ENCODE measurements at regions not wholly inside any gene's neighbourhood (a gene's known extent, or its start where the extent isn't known, plus 50 kb on each side); places are given as distances from the start of the nearest gene placed in this dataset.

DNA sequence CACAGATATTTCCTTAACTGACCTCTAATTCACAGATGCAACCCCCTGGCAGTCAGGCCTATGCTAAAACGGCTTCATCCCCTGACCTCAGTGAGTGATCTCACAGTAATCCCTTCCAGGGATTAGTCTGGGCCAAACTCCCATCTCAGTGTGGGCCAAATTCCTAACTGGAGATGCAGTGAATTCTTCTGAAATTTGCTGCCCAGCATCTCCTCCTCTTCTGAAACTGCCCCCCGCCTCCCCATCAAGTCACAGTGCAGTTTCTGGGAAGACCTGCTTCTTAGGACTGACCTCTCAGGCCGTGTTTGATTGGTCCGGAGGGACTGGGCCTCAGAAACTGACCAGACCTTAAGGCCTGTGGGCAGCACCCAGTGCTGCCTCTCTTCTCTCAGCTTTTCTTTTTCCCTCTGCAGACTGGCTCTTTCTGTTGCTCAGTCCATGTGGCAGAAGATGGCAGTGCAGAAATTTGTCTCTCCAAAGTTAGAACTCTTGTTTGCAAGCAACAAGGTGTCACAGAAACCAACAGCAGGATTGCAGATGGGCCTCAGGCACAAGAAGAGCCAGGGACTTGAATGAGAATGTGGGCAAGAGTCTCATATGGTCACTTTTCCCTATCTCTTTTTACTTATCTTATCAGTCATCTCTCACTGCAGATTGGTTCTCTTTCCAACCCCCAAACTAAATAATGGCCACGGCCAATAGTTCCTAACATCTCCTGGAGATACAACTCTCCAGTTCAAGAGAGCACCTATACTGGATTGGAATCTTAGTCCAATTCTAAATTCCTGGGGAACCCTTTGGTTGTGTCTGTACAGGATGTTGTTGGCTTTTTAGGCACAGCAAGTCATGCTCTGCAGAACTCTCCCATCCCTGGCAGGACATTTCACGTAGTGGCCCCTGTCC is 95.5 kb upstream of the RALGPS2 start:
- DNase-seq = no peak
- Histone ChIP-seq H3K9me3 (no peaks in the 10 kb centered on the region), H3K27ac (no peak overlapping the region), H3K36me3 (no peaks in the 10 kb centered on the region), H3K4me1 (ENCODE audit: insufficient read depth) (no peaks in the 10 kb centered on the region), H3K4me3 (no peak overlapping the region), H3K27me3 (no peaks in the 10 kb centered on the region)
- TF ChIP-seq POLR2A (IDR thresholded peaks at IDR 0.05) (no peak), EP300 (IDR thresholded peaks at IDR 0.05) (no peak)
- TF ChIP-seq, protein P1, sequence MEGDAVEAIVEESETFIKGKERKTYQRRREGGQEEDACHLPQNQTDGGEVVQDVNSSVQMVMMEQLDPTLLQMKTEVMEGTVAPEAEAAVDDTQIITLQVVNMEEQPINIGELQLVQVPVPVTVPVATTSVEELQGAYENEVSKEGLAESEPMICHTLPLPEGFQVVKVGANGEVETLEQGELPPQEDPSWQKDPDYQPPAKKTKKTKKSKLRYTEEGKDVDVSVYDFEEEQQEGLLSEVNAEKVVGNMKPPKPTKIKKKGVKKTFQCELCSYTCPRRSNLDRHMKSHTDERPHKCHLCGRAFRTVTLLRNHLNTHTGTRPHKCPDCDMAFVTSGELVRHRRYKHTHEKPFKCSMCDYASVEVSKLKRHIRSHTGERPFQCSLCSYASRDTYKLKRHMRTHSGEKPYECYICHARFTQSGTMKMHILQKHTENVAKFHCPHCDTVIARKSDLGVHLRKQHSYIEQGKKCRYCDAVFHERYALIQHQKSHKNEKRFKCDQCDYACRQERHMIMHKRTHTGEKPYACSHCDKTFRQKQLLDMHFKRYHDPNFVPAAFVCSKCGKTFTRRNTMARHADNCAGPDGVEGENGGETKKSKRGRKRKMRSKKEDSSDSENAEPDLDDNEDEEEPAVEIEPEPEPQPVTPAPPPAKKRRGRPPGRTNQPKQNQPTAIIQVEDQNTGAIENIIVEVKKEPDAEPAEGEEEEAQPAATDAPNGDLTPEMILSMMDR (IDR thresholded peaks at IDR 0.05) = no peak
- intact Hi-C loops (cut with DNase I) = no loop called here
- 53 to 71% (median 58%) methylated on average over 6 of the region's 6 CpGs for WGBS, 3 donors

DNA sequence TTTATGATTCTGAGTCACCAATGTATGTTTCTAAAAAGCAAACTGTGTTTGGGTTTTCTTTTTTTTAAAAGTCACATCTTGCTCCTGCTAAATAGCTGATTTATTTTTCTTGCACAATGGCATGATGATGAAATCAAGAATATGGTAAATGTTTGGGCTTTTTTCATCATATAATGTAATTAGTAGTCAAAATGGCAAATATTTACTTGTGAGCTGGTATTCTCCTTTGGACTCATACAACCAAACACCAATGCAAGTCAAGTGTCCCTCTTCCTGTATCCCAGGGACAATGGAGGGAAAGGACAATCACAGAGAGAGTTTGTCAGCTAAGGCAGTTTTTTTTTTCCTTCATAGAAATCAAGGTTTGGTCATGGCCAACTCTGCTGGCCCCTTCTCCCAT is 94.6 kb upstream of the RALGPS2 start:
- Histone ChIP-seq H3K4me3 (no peak overlapping the region), H3K36me3 (no peaks in the 10 kb centered on the region), H3K4me1 (ENCODE audit: insufficient read depth) (no peaks in the 10 kb centered on the region), H3K27ac (no peak overlapping the region), H3K9me3 (no peaks in the 10 kb centered on the region), H3K27me3 (no peaks in the 10 kb centered on the region)
- no peak for TF ChIP-seq EP300 (IDR thresholded peaks at IDR 0.05)
- TF ChIP-seq POLR2A (IDR thresholded peaks at IDR 0.05) = no peak
- TF ChIP-seq, protein P1 (IDR thresholded peaks at IDR 0.05) = no peak
- no peak for DNase-seq
- intact Hi-C loops (cut with DNase I) = no loop called here

DNA sequence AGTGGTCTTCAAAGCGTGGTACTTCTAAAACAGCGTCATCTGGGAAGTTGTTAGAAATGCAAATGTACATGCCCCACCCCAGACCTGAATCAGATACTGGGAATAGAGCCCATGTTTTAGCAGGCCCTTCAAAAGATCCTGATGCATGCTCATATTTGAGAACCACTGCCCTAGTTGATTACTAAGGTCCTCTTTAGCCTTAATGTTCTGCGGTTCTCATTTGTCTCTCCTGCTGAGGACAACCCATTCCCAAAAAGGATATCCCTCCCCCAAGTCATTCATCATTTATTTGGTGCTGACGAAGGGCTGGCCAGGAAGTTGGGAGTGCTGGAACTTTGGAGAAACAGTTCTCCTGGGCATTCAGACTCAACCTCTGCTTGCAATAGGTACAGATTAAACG is 92.4 kb upstream of the RALGPS2 start:
- TF ChIP-seq POLR2A (IDR thresholded peaks at IDR 0.05) = no peak
- TF ChIP-seq, protein P1 (IDR thresholded peaks at IDR 0.05) = no peak
- no peak for TF ChIP-seq EP300 (IDR thresholded peaks at IDR 0.05)
- Histone ChIP-seq H3K9me3 (no peaks in the 10 kb centered on the region), H3K27me3 (no peaks in the 10 kb centered on the region), H3K4me1 (ENCODE audit: insufficient read depth) (no peaks in the 10 kb centered on the region), H3K4me3 (no peak overlapping the region), H3K36me3 (no peaks in the 10 kb centered on the region), H3K27ac (no peak overlapping the region)
- 66 to 85% (median 73%) methylated on average over 5 of the region's 5 CpGs for WGBS, 3 donors
- DNase-seq = no peak
- intact Hi-C loops (cut with DNase I) = no loop called here

DNA sequence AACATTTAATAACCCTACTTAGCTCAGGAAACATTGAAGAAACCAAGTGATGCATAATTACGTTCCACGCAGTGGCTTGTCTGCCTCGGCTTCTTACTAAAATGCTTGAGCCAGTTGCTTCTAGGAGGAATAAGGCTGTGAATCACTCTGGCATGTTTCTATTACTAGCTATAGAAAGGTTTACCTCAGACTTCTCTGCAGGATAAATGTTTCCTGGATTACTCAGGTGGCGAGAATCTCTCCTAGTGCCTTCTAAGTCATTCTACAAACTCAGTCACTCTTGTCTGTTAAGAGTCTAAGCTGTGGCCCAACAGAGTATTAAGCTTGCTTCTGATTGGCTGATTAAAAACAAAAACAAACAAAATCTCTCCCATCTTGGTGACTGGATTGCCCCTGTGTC is 92.0 kb upstream of the RALGPS2 start:
- Histone ChIP-seq H3K9me3 (no peaks in the 10 kb centered on the region), H3K27ac (no peak overlapping the region), H3K4me1 (ENCODE audit: insufficient read depth) (no peaks in the 10 kb centered on the region), H3K36me3 (no peaks in the 10 kb centered on the region), H3K4me3 (no peak overlapping the region), H3K27me3 (no peaks in the 10 kb centered on the region)
- intact Hi-C loops (cut with DNase I) = no loop called here
- 80 to 89% (median 88%) methylated on average over 4 of the region's 4 CpGs for WGBS, 3 donors
- no peak for DNase-seq
- TF ChIP-seq EP300 (IDR thresholded peaks at IDR 0.05) (no peak), POLR2A (IDR thresholded peaks at IDR 0.05) (no peak)
- TF ChIP-seq, protein P1 (IDR thresholded peaks at IDR 0.05) = no peak

Data from ovary (tissue), 7 donors.